GM21515 (cell line): ENCODE measurements at regions not wholly inside any gene's neighbourhood (a gene's known extent, or its start where the extent isn't known, plus 50 kb on each side); places are given as distances from the start of the nearest gene placed in this dataset.
"Not testable (repeated sequence)": the region's sequence is repeated elsewhere in the genome, so short reads cannot be mapped to it uniquely, and the experiment has no call there.

ENCODE experiments used
- ATAC-seq: cut with Tn5 transposase; IDR thresholded peaks from one replicate; pipeline ENCODE4 v1.9.1; 2021; ENCODE audit not compliant: unreplicated experiment

- ATAC-seq: no peak
These were observed 59.8 kb downstream of the ATOH1 start for GRCh38 chr4:93888308-93888707.

- ATAC-seq: no peak
These were observed 60.2 kb downstream of the ATOH1 start for GRCh38 chr4:93888768-93889167.

GRCh38 chr4:93891244-93891643, 62.7 kb downstream of the ATOH1 start:
- ATAC-seq: no peak

GRCh38 chr4:93894995-93895394, 66.4 kb downstream of the ATOH1 start:
- ATAC-seq: no peak

- ATAC-seq: no peak
These were observed 68.0 kb downstream of the ATOH1 start for GRCh38 chr4:93896516-93896915.

- ATAC-seq: no peak
These were observed 69.0 kb downstream of the ATOH1 start for GRCh38 chr4:93897559-93897958.

- no peak for ATAC-seq
These were observed 80.2 kb downstream of the ATOH1 start for GRCh38 chr4:93908778-93909177.

- ATAC-seq: no peak
These were observed 83.1 kb downstream of the ATOH1 start for GRCh38 chr4:93911671-93912070.

- no peak for ATAC-seq
These were observed 83.6 kb downstream of the ATOH1 start for GRCh38 chr4:93912146-93912545.

GRCh38 chr4:93918856-93919255, 90.3 kb downstream of the ATOH1 start:
- ATAC-seq: no peak

- ATAC-seq: not testable (repeated sequence)
These were observed 95.0 kb downstream of the ATOH1 start for GRCh38 chr4:93923570-93923969.

- ATAC-seq: no peak
These were observed 118.7 kb downstream of the ATOH1 start for GRCh38 chr4:93947286-93947685.

GRCh38 chr4:93950239-93950638, 121.7 kb downstream of the ATOH1 start:
- not testable (repeated sequence) for ATAC-seq

- no peak for ATAC-seq
These were observed 128.6 kb downstream of the ATOH1 start for GRCh38 chr4:93957186-93957585.

- no peak for ATAC-seq
These were observed 131.9 kb downstream of the ATOH1 start for GRCh38 chr4:93960450-93960849.

GRCh38 chr4:93960916-93961315, 132.4 kb downstream of the ATOH1 start:
- ATAC-seq: no peak

GRCh38 chr4:93981594-93981993, 153.0 kb downstream of the ATOH1 start:
- no peak for ATAC-seq

GRCh38 chr4:93982255-93982654, 153.7 kb downstream of the ATOH1 start:
- ATAC-seq: no peak

- ATAC-seq: peak; percentile 97
These were observed 154.6 kb downstream of the ATOH1 start for GRCh38 chr4:93983140-93983539.

GRCh38 chr4:93994175-93994994, 165.8 kb downstream of the ATOH1 start:
- ATAC-seq: peak; percentile 49

GRCh38 chr4:93996895-93997294, 168.3 kb downstream of the ATOH1 start:
- ATAC-seq: peak; percentile 76

GRCh38 chr4:94000559-94000958, 172.0 kb downstream of the ATOH1 start:
- no peak for ATAC-seq

GRCh38 chr4:94006932-94007331, 178.4 kb downstream of the ATOH1 start:
- no peak for ATAC-seq
